ENCODE measurements at regions not wholly inside any gene's neighbourhood (a gene's known extent, or its start where the extent isn't known, plus 50 kb on each side); places are given as distances from the start of the nearest gene placed in this dataset.
"Not testable (repeated sequence)": the region's sequence is repeated elsewhere in the genome, so short reads cannot be mapped to it uniquely, and the experiment has no call there.

DNA sequence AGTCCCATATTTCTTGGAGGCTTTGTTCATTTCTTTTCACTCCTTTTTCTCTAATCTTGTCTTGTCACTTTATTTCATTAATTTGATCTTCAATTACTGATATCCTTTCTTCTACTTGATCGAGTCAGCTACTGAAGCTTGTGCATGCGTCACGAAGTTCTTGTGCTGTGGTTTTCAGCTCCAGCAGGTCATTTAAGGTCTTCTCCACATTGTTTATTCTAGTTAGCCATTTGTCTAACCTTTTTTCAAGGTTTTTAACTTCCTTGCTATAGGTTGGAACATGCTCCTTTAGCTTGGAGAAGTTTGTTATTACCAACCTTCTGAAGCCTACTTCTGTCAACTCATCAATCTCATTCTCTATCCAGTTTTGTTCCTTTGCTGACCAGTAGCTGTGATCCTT lies 234.0 kb downstream of the ATPSCKMT start:
- FAIRE-seq; H3K27ac ChIP-seq (ENCODE audit: low read depth, low read length); H3K4me1 ChIP-seq (replicated peaks in 1 of 4; ENCODE audit: control insufficient read depth in 3 of 4, insufficient read depth in 4 of 4, low read length in 3 of 4); H3K9ac ChIP-seq (replicated peaks in 1 of 4; ENCODE audit: extremely low read depth in 1 of 4, low read depth in 3 of 4, low read length in 3 of 4); H3K27me3 ChIP-seq (replicated peaks in 1 of 4; ENCODE audit: control insufficient read depth in 3 of 4, extremely low read depth in 1 of 4, insufficient read depth in 3 of 4, low read length in 3 of 4); H3K4ac ChIP-seq (replicated peaks; ENCODE audit: insufficient read length, low read depth, low read length); H3K23me2 ChIP-seq (ENCODE audit: low read depth, low read length); H3K79me2 ChIP-seq (ENCODE audit: control insufficient read depth in 1 of 2, insufficient read depth in 2 of 2, low read length in 2 of 2); H3K79me1 ChIP-seq (ENCODE audit: low read depth, low read length); H4K5ac ChIP-seq (ENCODE audit: insufficient read length, low read depth, low read length); H2AFZ ChIP-seq (ENCODE audit: low read length); H3K18ac ChIP-seq (ENCODE audit: extremely low read depth, low read length); H2AK5ac ChIP-seq (ENCODE audit: low read depth, low read length); H4K20me1 ChIP-seq (replicated peaks in 1 of 2; ENCODE audit: control insufficient read depth in 1 of 2, insufficient read depth in 2 of 2, low read length in 2 of 2); H3K36me3 ChIP-seq (ENCODE audit: control insufficient read depth in 2 of 4, insufficient read depth in 4 of 4, low read length in 3 of 4); H3K9me3 ChIP-seq (ENCODE audit: insufficient read depth in 2 of 2, low read depth in 1 of 2, low read length in 1 of 2); H3K56ac ChIP-seq (replicated peaks; ENCODE audit: insufficient read length, low read depth, low read length); H2BK12ac ChIP-seq (ENCODE audit: low read depth, low read length); DNase-seq (ENCODE audit: low read depth in 1 of 2, low spot score in 2 of 2); H2BK15ac ChIP-seq (ENCODE audit: low read length); H3K4me2 ChIP-seq (ENCODE audit: insufficient read depth in 1 of 2, low read depth in 2 of 2, low read length in 2 of 2); H2BK120ac ChIP-seq (replicated peaks; ENCODE audit: low read depth, low read length); H2BK20ac ChIP-seq (ENCODE audit: low read length); H4K8ac ChIP-seq (ENCODE audit: extremely low read depth, insufficient read depth, low read length); H3K14ac ChIP-seq (ENCODE audit: insufficient read length); H3K23ac ChIP-seq (ENCODE audit: insufficient read length); H3K4me3 ChIP-seq (ENCODE audit: extremely low read depth in 1 of 4, insufficient read depth in 2 of 4, low read depth in 3 of 4, low read length in 4 of 4); H4K91ac ChIP-seq (replicated peaks; ENCODE audit: insufficient read length, low read length); H2BK5ac ChIP-seq (ENCODE audit: low read depth, low read length): not testable (repeated sequence)
- WGBS, 2 experiments (ENCODE audit: extremely low coverage in 1 of 2, insufficient coverage in 1 of 2, insufficient read length in 1 of 2, insufficient replicate concordance in 2 of 2, low coverage in 1 of 2, low lambda C conversion rate in 2 of 2, missing lambda C conversion rate in 1 of 2): 87% methylated on average over 3 of the region's 3 CpGs; no CpG with 5 or more reads in 1 of the 2 experiments
- CTCF ChIA-PET (ENCODE audit: partially characterized antibody): interaction anchor here (5.1 kb wide), 1 partner anchor 14 kb away, joined by 27 read pairs; no protein-coding TSS in a partner anchor
- POLR2A ChIA-PET (ENCODE audit: partially characterized antibody): interaction anchor here (0.6 kb wide), 1 partner anchor 234 kb away, joined by 5 read pairs; no protein-coding TSS in a partner anchor
